Central memory CD4-positive, alpha-beta T cell (primary cell): ENCODE measurements at regions not wholly inside any gene's neighbourhood (a gene's known extent, or its start where the extent isn't known, plus 50 kb on each side); places are given as distances from the start of the nearest gene placed in this dataset.

Source experiments
- DNase-seq: peaks from one replicate; pipeline ENCODE4 v3.0.0; 2022

DNA sequence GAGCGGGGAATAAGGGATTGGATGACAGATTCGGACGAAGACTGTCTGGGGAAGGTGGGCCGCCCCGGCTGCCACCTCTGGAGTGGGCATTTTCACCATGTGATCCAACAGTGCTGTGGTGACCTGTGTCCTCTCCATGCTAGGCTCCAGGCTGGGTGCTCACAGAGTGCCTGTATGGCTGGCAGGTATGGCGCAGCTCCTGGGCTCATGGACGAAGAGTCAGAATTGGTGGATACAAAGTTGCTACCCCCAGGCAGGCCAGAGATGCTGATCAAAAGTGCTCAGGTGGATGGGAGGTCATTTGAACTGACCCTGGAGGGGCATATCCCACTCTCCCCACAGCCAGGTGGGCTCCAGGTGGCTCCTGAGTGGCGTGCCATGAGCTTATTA is 111.3 kb upstream of the UQCRFS1 start:
- DNase-seq: no peak

- no peak for DNase-seq
Observed at GRCh38 chr19:29324717-29325116, 111.8 kb upstream of the UQCRFS1 start.

GRCh38 chr19:29325241-29325975 is 112.5 kb upstream of the UQCRFS1 start:
- no peak for DNase-seq

GRCh38 chr19:29326351-29326750 is 113.4 kb upstream of the UQCRFS1 start:
- DNase-seq: no peak

GRCh38 chr19:29326849-29327840 is 114.2 kb upstream of the UQCRFS1 start:
- no peak for DNase-seq

GRCh38 chr19:29328586-29328985 is 115.6 kb upstream of the UQCRFS1 start:
- DNase-seq: no peak

- DNase-seq: no peak
Observed at GRCh38 chr19:29329460-29330134, 116.6 kb upstream of the UQCRFS1 start.

GRCh38 chr19:29336425-29336824 is 123.5 kb upstream of the UQCRFS1 start:
- DNase-seq: no peak

- DNase-seq: no peak
Observed at GRCh38 chr19:29337029-29337428, 124.1 kb upstream of the UQCRFS1 start.

- DNase-seq: no peak
Observed at GRCh38 chr19:29338480-29338879, 125.5 kb upstream of the UQCRFS1 start.

- no peak for DNase-seq
Observed at GRCh38 chr19:29342721-29343120, 129.8 kb upstream of the UQCRFS1 start.

- DNase-seq: no peak
Observed at GRCh38 chr19:29364224-29364726, 151.3 kb upstream of the UQCRFS1 start.

GRCh38 chr19:29364999-29365398 is 152.0 kb upstream of the UQCRFS1 start:
- DNase-seq: no peak

GRCh38 chr19:29365836-29366417 is 153.0 kb upstream of the UQCRFS1 start:
- no peak for DNase-seq

DNA sequence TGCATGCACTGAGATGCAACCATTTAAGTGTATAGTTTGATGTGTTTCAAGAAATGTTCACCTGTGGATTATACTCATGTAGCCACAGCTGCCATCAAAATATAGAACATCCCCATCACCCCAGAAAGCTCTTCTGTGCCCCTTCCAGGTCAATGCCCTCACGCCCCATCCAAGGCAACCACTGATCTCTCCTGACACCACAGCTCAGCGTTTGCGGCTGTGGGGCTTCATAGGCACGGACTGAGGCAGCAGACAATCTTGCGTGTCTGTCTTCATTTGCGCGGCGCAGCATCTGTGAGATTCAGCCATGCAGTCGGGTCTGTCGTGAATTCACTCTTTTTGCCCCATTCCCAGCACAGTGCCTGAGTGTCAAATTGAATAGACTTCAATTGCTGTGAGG is 153.8 kb upstream of the UQCRFS1 start:
- DNase-seq: no peak

DNA sequence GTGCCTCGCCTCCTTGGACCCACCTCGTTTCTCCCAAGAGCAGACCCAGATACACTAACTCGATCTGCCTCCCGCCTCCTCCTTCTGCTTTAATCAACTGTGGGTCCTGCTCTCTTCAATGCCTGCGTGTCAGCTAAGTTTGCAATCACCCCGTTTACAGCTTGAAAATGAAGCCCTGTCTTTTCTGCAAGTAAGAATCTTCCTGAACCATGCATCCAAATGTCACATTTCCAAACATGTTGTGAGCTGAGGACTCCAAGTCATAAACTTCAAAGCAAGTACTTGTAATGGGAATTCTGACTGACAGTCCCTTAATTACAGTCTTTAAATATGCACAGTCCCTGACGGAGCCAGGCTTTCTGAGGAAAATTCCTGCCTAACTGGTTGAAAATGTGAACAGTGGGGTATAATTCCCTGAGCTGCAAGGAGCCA is 154.9 kb upstream of the UQCRFS1 start:
- DNase-seq: no peak

DNA sequence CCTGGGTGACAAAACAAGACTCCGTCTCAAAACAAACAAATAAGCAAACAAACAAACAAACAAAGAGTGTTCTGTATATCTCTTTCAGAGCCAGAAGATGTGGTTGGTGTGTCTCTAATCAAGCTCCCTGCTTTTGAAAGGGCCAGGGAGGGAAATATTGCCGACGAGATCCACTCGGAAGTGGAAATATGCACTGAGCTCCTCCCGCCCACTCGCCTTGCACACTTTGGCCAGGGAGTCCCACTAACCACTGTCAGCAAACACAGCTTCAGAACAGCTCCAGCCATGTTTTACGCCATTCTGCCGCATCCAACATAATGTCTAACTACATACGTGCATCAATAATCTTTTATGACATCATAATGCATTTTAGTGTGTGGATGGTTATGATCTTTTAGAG is 155.5 kb upstream of the VSTM2B start:
- no peak for DNase-seq

DNA sequence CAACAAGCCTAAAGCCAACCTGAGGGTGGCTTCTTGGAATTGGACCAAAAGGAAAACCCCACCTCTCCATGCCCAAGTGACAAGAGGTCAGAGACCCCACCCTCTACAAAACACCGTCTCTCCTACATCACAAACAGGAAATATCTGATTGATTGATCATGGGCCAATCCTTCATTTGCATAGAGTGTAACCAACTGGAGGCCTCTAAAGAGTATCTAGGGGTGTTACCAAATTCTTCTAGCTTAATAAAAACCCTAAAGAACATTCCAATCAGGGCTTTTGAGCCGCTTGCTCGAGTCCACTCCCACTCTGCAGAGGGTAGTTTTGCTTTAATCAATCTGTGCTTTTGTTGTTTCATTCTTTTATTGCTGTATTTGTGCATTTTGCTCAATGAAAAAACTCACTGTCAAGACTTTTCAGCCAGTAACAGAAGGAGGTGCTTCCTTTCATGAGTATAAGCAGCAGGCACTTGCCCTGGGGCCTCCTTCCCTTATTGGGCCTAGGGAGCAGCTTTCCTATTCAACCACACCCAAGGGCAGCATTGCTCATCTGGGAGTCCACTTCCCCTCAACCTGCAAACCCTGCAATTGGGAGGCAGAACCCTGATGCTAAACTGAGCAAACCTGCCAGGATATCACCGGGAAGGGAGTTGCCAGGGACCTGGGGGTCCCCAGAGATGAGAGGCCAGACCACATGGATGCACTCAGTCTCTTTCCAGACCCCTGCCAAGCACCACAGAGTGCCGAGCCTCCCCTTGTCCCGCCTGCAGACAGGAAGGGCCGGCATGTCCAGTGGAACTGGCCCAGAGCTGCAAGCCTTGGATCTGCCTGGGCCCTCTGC is 154.3 kb upstream of the VSTM2B start:
- DNase-seq: no peak

DNA sequence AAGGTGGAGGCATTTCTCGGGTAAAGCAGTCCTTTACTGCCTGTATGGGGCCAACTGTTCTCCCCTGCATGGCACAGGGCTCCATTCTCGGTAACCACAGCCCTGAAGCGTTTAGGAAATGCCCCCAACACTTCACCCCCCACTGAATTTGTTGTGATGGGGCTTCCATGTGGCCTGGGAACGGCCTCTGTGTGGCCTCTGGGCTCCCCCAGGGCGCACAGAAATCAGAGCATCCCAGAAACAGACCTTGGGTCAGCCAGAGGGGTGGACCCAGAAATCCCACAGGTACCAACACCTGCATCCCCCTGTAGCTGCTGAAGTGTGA is 153.7 kb upstream of the VSTM2B start:
- no peak for DNase-seq

GRCh38 chr19:29372461-29372860 is 153.3 kb upstream of the VSTM2B start:
- no peak for DNase-seq

GRCh38 chr19:29372921-29373797 is 152.6 kb upstream of the VSTM2B start:
- no peak for DNase-seq
